ENCODE measurements at regions not wholly inside any gene's neighbourhood (a gene's known extent, or its start where the extent isn't known, plus 50 kb on each side); places are given as distances from the start of the nearest gene placed in this dataset.
"Not testable (repeated sequence)": the region's sequence is repeated elsewhere in the genome, so short reads cannot be mapped to it uniquely, and the experiment has no call there.

DNA sequence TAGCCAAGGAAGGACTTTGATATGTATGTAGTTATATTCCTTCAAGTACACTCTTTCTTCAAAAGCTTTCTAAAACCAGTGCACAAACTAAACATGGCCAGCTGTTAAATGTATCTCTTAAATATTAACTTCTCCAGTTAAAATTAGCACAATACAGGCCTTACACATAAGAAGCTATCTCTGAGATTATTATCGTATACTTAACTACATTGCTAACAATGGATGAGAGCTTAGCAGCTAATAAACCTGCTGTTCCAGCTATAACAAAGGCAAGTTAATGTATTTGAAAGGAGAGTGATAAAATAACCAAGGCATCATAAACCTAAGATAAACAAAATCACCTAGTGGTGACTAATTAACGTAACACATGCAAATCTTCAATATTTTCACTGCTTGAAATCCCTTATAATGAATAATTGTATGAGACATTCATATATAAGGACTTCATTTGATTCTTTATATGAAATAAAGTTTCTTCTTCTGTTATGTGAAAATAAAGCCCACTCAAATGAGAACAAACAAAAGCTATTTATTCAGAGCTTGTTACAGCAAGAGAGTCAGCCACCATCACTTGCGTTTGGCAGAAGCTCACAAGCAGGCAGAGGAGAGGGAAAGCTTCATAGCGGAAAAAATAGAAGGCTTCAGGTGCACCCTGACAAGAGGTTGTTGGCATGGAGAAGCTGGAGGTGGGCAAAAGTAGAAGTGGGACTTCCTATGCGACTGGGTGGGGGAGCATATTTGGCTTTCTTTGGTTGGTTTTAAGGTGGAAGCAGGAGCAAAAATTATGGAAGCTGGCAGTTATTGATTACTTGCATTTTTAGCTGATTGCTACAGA, 274.1 kb upstream of the CHRM3 start:
- DNase-seq (ENCODE audit: low spot score), result peak; percentile 55

DNA sequence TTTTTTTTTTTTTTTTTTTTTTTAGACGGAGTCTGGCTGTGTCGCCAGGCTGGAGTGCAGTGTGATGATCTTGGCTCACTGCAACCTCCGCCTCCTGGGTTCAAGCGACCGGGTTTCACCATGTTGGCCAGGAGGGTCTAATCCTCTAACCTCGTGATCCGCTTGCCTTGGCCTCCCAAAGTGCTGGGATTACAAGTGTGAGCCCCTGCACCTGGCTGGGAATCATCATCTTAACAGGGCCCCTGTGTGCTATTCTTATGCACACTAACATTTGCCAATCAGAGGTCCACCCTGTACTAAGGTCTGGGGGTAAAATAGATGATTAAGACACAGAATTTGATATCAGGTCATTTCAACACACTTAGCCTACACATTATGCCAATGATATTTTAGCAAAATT, 278.7 kb upstream of the CHRM3 start:
- DNase-seq (ENCODE audit: low spot score), result no peak

DNA sequence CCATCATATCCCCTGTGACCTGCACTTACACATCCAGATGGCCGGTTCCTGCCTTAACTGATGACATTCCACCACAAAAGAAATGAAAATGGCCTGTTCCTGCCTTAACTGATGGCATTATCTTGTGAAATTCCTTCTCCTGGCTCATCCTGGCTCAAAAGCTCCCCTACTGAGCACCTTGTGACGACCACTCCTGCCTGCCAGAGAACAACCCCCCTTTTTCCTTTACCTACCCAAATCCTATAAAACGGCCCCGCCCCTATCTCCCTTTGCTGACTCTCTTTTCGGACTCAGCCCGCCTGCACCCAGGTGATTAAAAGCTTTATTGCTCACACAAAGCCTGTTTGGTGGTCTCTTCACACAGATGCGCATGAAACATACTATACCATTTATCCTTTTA, 279.7 kb upstream of the CHRM3 start:
- DNase-seq (ENCODE audit: low spot score), result not testable (repeated sequence)

DNA sequence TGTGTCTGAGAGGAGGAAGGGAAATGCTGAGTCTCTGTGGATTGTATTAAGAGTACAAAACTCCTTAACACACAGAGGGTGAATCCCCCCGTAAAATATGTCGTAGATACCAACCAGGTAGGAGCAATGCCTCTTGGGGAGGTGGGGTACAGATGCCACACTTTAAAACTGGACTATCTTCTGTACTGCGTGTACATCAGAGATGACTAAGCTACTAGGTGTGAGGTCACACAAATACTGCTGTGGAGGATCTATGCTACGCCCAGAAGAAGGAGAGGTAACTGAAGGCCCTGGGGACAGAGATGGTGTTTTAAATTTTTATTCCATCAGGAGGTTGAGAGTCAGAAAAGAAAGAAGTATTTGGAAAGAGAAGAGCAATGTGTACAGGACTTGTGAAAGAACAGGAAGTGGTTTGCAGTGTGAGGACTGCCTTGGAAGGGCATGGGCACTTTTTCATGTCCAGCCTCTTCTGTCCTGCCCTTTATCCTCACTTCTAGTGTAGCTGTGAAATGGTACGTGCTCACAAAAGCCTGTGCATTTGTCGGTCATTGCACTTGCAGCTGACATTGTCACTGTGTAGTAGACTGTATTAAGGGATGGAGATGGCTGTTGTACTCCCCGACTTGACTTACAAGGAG, 287.8 kb upstream of the CHRM3 start:
- DNase-seq (ENCODE audit: low spot score), result peak; percentile 28

DNA sequence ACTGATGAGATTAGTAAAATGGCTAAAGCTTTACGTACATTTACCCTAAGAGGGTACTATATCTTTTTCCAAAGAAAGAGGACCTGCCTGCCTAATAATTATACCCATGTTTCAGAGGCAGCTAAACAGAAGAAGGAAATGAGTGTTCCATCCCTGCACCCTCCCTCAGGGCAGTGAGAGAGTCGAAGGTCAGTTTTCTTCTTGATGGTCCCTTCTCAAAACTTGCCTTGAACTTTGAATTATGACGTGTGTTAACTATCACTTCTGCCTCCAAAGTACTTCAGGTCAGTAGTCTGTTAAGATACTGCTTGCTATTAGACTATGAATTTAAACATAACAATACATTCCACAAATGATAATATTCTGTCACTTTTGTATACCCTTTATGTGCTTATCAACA, 294.8 kb upstream of the CHRM3 start:
- DNase-seq (ENCODE audit: low spot score), result no peak

DNA sequence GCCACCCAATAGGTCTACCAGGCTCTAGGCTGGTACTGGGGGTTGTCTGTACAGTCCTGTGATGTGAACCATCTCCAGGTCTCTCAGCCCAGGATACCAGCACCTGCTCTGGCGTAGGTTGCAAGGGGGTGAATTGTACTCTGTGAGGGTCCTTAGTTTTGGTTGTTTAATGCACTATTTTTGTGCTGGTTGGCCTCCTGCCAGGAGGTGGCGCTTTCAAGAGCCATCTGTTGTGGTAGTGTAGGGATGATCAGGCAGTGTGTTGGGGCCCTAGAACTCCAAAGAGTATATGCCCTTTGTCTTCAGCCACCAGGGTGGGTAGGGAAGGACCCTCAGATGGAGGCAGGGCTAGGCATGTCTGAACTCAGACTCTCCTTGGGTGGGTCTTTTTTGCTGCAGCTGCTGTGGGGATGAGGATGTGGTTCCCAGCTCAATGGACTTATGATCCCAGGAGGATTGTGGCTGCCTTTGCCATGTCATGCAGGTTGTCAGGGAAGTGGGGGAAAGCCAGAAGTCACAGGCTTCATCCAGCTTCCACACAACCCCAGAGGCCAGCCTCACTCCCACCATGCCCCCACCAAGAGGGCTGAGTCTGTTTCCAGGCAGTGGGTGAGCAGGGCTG, 301.8 kb upstream of the CHRM3 start:
- no peak for DNase-seq (ENCODE audit: low spot score)

DNA sequence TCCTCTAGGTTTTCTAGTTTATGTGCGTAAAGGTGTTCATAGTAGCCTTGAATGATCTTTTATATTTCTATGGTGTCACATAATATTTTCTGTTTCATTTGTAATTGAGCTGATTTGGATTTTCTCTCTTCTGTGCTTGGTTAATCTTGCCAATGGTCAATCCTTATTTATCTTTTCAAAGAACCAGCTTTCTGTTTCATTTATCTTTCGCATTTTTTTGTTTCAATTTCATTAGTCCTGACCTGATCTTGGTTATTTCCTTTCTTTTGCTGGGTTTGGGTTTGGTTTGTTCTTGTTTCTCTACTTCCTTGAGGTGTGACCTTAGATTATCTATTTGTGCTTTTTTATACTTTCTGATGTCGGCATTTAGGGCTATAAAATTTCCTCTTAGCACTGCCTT, 304.4 kb upstream of the CHRM3 start:
- not testable (repeated sequence) for DNase-seq (ENCODE audit: low spot score)

DNA sequence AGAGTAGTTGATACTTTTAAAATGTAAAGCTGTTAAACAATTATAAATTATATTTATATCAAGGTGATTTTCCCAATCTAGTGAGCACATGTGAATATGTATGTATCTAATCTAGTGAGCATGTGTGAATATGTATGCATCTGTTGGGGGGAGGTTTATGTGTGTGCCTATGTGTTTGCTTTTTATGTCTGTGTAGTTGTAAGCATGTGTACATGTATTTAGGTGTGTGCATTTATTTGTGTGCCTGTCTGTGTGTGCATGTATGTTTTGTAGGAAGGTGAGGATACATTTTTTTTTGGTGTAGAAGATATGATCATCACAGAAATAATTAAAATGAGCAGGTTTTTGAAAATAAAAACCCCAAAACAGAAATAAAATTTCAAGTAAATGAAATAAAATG, 318.9 kb upstream of the CHRM3 start:
- no peak for DNase-seq (ENCODE audit: low spot score)

DNA sequence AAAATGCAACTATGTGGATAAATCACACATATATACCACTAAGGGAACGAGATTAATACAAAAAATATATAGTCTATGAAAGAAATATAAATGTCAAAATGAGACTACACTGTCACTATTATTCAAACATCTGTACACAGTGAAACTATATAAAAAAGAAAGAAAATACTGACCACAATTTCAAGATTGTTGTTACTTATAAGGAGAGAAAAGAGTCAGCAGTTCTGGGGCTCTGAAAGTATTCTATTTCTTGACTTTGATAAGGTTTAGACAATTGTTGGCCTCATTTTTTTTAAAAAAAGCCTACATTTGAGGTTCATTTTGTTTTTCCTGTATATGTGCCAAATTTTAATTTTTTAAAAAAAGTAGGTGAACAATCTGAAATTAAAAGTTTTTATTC, 319.3 kb upstream of the CHRM3 start:
- DNase-seq (ENCODE audit: low spot score), result no peak

DNA sequence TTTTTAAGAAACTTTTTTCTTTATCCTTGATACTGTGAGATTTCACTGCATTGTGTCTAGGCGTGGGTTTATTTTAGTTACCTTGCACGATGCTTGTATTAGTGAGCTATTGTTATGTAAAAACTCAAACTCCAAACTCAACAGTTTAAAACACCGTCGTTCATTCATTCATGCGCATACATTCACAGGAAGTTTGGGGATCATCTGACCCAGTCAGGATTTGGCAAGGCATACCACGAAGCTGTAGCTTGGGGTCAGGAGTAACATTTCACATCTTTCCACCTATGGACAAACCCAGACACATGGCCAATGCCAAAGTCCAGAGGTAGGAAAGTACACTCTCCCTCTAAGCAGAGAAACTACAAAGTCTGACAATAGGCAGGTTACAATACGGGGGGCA, 324.6 kb upstream of the CHRM3 start:
- DNase-seq (ENCODE audit: low spot score), result no peak

DNA sequence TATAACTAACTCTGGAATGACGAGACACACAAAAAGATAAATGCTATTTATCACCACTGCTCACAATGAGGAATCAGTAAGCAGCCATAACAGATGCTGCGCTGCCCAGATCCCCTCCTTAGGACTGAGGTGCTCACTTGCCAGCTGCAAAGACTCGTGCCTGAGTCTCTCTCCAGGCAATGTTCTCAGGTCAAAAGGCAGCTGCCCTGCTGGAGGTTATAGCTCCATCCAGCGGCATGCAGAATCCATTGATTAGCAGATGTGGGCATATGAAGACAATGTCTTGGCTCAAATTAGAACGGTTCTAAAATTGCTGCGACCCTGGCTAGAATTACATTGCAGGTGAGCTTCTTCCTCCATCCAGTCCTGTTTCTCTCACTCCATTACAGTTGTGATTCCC, 328.2 kb upstream of the CHRM3 start:
- DNase-seq (ENCODE audit: low spot score), result no peak

DNA sequence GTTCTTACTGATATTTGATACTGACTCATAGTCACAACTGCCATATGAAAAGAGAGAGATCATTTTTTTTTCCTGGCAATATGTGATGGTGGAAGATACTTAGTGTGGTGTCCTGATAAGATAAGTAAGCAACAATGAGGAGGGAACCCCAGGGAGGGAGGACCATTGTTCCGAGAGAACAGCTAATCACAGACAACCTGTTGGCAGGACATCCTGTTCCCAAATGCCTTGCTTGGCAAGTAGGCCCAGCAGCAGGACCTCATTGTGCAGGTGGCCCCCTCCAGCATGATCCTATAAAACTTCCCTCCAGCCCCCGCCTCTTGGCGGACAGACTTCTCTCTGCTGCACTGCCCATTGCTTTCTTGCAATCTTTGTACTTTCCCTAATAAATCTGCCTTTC, 329.4 kb upstream of the CHRM3 start:
- no peak for DNase-seq (ENCODE audit: low spot score)

DNA sequence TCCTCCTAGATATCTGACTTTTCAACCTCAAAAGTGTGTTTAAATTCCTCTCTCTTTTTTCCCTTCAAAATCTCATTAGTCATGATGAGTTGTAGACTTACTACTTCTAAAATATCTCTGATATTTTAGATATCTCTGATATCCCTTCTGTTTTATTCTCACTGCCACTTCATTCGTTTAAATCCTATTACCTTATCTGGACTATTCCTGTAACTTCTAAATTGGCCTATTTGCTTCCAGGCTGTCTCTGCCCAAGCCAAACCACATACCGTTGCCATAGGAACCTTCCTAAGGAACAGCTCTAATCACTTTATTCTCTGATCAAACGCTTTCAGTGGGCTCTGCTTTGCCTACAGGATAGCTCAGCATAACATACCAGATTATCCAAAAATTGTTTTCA, 333.1 kb upstream of the CHRM3 start:
- no peak for DNase-seq (ENCODE audit: low spot score)

DNA sequence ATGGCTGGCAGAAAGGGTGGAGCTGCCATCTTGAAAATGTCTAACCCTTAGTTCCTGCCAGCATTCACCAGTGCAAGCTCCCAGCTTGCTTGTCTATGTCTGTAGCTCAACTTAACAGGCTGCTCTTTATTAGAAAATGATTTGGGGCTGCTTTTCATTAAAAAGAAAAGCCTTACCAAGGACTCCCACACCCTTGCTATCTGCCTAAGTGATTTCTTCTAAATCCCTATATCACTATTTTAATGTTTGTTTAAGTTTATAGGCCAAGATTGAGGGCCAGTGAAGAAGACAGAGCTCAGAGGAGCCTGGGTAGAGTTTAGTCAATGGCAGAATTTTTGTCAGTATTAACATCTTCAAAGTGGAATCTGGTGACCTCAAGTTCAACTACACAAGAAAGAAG, 336.8 kb upstream of the CHRM3 start:
- no peak for DNase-seq (ENCODE audit: low spot score)

DNA sequence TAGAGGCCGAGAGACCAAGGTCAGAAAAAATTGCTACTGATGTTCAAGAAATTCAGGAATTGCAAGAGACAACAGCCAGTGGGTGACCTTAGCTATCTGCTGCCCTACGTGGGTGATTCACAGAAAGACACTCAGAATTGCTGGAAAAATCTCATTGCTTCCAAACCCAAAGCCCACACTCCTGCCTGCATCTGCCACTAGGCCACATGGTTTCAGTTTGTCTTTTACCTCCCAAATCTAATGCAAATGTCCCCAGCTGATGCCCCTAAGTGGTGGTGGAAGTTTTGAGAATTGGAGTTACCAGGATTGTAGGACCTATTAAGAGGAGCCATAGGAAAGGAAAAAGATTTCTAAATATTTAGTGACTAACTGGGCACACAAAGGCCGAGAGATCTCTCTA, 341.5 kb upstream of the CHRM3 start:
- no peak for DNase-seq (ENCODE audit: low spot score)

DNA sequence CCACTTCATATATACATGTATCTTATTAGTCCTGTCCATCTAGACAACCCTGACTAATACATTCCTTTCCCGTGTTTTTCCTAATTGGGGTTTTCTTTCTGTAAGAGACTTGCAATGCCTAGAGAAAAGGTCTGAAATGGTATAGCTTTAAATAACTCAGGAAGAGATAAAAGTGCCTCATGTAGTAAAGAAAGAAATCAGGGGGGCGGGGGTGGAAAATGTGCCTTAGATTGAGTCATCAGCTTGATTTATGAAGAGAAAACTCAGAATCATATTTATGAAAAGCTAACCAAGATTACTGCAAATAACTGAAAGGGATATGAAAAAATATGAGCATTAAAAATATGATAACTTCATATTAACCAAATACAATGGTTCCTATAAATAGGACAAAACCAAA, 345.8 kb upstream of the CHRM3 start:
- DNase-seq (ENCODE audit: low spot score), result no peak

DNA sequence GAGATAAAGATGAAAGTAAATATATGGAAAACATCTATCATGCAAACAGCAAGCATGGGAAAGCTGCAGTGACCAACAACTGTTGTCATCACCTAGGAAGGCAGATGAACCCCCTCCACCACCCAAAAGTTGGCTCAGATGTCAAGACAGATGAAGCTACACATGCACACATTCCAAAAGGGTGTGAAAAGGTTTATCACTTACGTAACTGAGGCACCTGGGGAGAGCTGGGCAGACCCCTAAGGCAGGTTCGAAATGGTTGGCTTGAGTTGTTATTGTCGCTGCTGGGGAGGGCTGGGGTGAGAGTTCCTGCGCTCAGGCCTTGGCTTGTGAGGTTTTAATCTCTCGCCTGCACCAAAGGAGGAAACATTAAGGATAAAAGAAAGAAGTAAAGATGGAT, 355.1 kb upstream of the CHRM3 start:
- DNase-seq (ENCODE audit: low spot score), result no peak

DNA sequence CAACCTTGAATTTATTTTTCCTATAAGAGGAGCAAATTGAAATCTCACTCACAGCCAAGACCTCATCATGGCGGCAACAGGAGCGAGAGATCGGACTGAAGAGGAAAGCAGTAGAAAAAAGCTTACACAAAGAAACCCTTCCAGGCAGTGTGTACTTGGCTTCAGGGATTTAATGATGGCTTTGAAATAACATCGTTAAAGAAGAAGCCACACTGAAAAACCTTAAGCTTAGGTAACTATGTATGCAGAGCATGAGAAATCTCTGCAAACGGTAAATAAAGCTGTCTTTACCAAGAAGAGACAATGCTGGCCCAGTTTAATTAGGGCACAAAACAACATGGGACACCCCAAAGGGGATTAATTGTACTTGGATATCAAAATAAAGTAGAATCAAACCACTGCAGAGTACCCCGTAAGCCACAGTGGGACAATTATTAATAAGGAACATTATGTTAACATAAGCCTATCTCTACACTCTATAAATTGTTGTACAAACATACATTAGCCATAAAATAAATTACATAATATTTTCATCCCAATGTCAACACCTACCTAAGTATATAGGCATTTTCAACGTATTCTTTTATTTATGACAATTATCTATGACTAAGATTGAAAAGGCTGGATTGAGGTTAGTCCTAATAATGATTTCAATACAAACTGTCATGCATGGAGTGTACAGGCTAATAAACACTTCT, 360.2 kb upstream of the CHRM3 start:
- no peak for DNase-seq (ENCODE audit: low spot score)

DNA sequence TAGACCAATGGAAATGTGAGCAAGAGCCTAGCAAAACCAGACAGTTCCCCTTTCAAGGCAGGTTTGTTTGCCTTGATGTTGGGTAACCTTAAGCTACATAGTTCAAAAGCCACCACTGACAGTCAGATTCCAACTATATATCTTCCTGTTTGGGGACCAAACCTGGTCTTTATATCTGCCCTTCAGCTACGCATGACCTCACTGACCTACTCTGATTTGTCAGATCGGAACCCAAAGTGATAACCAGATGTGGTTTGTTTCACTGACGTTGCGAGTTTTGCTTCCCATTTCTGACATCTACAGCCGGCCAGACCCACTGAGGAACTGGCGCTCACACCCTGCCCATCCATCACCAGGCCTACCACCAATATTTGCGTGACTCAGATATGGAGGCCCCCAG, 361.1 kb upstream of the CHRM3 start:
- no peak for DNase-seq (ENCODE audit: low spot score)

DNA sequence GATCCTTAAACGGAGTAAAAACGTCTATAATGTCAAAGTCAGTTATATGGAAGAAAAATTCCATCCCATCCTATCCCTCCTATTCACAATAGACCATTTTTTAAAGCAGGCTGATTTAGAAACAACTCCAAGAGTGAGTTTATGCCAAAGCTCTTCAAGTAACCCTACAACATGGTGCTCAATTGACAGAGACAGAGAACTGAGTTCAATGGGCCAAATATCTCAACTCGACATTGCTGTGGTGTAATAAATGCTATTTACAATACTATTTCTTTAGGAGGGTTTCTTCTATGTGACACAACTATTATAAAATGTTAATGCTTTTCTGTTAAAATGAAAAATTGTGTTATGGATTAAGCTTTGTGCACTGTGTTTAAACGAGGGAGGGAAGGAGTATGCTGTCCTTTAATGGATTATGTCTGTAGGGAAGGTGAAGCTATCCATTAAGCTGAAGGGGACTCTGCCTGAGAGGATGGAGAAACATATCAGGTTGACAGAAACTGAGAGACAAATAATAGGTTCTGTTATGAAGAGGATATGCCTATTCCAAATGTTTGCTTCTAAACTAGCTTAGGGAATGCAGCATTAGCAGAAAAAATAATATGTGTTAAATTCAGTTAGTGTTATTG, 362.5 kb upstream of the CHRM3 start:
- no peak for DNase-seq (ENCODE audit: low spot score)

DNA sequence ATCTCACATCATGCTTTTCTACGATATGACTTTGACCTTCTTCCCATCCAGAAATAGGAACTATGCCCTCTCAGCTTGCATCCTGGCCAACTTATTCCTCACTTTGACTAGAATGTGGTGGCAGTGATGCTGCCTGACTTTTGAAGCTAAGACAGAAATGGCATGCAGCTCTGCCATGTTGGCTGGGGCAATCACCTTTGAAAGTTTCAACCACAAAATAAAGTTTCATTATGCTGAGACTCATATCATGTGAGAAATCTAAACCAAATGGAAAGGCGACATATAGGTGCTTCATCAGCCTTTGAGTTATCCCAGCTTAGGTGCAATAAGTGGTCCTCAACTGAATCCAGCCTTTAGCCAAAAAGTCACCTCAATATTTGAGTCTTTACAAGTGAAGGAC, 370.0 kb upstream of the CHRM3 start:
- DNase-seq (ENCODE audit: low spot score), result no peak

DNA sequence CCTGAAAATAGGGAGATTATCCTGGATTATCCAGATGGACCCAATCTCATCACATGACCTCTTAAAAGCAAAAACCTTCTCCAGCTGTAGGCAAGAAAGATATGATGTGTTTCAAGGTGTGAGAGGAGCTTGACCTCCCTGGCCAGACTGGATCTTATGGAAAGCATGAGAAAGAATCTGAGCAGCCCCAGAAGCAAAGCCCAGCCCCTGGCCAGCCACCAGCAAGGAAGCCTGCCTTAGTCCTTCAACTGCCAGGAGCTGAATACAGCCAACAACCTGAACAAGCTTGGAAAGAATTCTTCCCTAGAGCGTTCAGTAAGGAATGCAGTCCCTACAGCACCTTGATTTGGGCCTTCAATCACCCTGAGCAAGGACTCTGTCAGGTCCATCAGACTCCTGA, 375.0 kb upstream of the CHRM3 start:
- DNase-seq (ENCODE audit: low spot score), result no peak

Measured in HT-29 (cell line).